GM18873 (cell line): ENCODE measurements at regions not wholly inside any gene's neighbourhood (a gene's known extent, or its start where the extent isn't known, plus 50 kb on each side); places are given as distances from the start of the nearest gene placed in this dataset.
"Not testable (repeated sequence)": the region's sequence is repeated elsewhere in the genome, so short reads cannot be mapped to it uniquely, and the experiment has no call there.

ENCODE experiments used
- ATAC-seq: cut with Tn5 transposase; IDR thresholded peaks from one replicate; pipeline ENCODE4 v1.9.1; 2021; ENCODE audit warnings: mild to moderate bottlenecking, moderate library complexity, moderate number of reproducible peaks; ENCODE audit not compliant: unreplicated experiment, low FRiP score

DNA sequence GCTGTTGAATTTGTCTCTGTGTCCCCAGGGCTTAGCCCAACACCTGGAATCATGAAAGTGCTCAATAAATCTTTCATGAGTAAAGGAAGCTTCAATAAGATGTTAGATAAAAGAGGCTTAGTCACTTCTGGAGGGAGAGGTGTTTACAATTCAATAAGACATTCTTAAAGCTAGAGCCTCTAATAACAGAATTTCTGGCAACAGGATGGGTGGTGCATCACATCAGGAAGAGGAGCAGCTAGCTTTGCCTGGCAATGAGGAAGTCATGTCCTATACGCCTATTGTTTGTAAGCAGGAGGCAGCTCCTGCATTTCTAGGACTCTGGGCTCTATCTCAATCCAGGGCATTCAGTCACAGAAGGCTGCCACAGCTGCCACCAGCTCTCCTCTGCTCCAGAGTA lies 638.5 kb downstream of the EPM2A start:
- no peak for ATAC-seq

GRCh38 chr6:145098127-145098526 lies 637.2 kb downstream of the EPM2A start:
- ATAC-seq = not testable (repeated sequence)

DNA sequence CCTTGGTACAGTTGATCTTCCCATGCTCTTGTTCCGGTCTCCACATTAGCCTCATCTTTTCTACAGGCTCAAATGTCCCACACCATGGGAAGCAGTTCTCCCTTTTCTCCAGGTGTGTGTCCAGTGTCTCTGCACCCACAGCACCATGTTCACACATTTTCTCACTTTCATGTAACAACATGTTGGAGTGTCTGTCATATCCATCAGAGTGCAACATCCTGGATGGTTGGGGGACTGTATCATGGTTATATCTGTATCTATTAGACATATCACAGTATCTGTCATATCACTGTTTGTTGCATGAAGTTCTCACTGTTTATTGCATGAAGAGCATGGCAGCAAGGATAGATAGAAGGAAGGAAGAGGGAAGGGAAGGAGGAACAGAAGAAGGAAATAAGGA lies 635.6 kb downstream of the EPM2A start:
- ATAC-seq = no peak

GRCh38 chr6:145110109-145110508 lies 625.2 kb downstream of the EPM2A start:
- no peak for ATAC-seq

DNA sequence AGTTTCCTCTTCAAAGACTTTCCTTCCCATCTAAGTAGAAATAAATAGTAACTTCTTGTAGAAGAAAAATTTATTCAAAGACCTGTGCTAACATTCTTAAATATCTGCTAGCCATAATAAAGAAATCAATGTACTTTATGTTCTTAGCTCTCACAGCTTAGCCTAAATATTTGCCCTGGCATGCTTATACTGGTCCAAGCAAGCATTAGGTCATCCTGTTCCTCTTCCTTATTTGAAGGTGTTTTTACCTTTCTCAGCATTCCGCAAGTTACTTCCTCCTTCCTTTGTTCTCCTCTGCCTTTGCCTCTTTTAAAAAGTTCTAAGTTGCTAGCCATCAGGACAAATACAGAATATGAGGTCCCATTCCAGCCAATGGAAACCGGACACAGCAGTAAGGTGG lies 623.9 kb downstream of the EPM2A start:
- ATAC-seq = not testable (repeated sequence)

GRCh38 chr6:145112711-145113148 lies 622.6 kb downstream of the EPM2A start:
- no peak for ATAC-seq

- no peak for ATAC-seq
Observed at GRCh38 chr6:145115638-145116037, 619.7 kb downstream of the EPM2A start.

- ATAC-seq = no peak
Observed at GRCh38 chr6:145116591-145117178, 618.6 kb downstream of the EPM2A start.

- ATAC-seq = no peak
Observed at GRCh38 chr6:145118224-145118623, 617.1 kb downstream of the EPM2A start.

DNA sequence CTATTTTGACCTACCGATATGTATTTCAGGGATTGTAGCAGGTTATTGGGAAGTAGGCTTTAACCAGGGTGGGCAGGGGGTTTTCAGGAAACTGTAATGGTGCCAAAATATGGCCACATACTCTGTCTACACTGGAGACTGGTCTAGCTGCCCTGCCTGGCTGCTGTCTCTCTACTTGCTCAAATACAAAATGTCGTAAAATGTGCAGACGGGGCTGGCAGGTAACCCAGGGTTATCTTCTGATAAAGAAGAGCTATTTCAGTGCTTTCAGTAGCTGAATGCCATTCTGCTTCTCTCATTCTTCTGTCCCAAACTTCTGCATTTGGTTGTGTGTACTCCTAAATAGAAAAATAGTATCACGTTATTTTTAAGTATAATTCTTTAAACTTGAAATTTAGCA lies 616.2 kb downstream of the EPM2A start:
- ATAC-seq = no peak

- no peak for ATAC-seq
Observed at GRCh38 chr6:145132709-145133108, 602.6 kb downstream of the EPM2A start.

GRCh38 chr6:145135702-145136101 lies 599.6 kb downstream of the EPM2A start:
- no peak for ATAC-seq

GRCh38 chr6:145137425-145137824 lies 597.9 kb downstream of the EPM2A start:
- no peak for ATAC-seq

DNA sequence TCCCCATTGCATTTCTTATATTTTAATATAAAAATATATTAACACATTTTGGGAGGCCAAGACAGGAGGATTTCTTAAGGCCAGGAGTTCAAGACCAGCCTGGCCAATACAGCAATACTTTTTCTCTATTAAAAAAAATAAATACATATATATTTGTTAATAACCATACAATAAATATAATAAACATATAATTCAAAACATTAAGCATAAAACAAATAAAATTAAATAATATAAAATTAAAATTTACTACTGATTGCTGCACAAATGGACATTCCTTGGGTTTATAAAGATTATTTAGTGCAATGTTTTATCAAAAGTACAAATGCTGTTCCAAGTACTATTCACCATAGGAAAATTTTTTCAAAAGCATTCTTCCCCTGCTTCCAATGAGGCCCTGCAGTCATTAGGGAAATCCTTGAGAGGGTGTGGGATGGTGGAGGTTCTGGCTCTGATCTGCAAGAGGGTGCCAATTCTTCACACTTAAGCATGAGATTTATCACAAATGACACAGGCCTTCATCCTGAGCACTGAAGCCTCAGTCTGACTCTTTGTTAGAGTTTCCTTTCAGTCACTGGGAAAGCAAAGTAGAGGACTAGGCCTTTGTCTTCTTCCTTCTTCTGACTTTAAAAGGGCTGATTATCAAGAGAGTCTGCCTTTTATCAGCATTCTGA lies 596.7 kb downstream of the EPM2A start:
- ATAC-seq = no peak

- no peak for ATAC-seq
Observed at GRCh38 chr6:145139140-145139850, 596.0 kb downstream of the EPM2A start.

DNA sequence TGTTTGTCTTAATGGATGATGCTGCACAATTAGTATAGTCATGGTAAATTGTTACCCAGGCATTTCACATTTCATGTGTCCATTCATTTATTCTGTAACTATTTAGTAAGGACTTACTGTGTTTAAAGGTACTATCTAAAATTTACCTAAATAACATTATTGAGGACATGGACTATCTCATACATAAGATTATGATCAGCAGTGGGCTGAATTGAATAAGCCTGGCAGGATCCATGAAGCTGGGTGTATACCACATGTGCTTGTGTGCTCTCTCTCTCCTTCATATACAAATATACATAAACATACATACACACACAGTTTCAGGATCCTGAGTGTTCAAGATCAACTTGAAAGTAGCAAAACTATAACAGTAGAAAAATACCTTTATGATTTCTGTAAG lies 595.4 kb downstream of the EPM2A start:
- ATAC-seq = no peak

DNA sequence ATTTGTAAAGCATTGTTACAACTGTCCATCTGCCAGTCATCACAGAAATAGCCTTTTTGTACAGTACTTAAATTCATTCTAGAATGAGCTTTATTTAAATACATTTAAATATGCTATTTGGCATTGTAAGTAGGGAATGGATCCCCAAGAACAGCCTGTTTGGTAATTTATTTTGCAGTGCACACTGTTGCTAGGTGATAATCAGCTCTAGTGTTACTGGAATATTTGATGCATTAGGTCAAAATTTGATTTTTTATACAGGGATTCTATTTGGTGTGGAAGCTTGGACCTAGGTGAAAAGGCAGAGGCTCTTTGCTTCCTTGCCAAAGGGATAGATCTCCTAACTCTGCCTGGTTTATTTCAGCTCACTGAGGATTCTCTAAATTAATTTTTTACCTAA lies 593.7 kb downstream of the EPM2A start:
- ATAC-seq = no peak

GRCh38 chr6:145142958-145143357 lies 592.4 kb downstream of the EPM2A start:
- no peak for ATAC-seq

GRCh38 chr6:145143379-145143778 lies 591.9 kb downstream of the EPM2A start:
- ATAC-seq = no peak

DNA sequence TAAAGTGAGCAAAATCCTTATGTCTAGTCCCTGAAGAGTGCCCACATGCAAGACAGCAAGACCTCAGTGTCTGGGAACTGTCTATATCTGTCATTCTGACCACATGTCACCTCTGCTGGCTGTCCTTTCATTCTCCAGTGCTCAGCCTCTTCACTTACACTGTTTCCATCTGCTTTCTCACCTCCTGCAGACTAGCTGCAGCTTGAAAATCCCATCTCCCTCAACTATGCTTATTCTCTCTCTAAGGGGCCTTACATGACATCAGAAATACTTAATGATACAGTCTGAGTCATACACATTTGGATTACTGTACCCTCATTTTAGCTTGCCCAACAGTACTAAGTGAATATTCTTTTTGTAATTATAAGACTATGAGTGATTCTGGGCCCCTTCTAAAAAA lies 587.8 kb downstream of the EPM2A start:
- ATAC-seq = no peak

DNA sequence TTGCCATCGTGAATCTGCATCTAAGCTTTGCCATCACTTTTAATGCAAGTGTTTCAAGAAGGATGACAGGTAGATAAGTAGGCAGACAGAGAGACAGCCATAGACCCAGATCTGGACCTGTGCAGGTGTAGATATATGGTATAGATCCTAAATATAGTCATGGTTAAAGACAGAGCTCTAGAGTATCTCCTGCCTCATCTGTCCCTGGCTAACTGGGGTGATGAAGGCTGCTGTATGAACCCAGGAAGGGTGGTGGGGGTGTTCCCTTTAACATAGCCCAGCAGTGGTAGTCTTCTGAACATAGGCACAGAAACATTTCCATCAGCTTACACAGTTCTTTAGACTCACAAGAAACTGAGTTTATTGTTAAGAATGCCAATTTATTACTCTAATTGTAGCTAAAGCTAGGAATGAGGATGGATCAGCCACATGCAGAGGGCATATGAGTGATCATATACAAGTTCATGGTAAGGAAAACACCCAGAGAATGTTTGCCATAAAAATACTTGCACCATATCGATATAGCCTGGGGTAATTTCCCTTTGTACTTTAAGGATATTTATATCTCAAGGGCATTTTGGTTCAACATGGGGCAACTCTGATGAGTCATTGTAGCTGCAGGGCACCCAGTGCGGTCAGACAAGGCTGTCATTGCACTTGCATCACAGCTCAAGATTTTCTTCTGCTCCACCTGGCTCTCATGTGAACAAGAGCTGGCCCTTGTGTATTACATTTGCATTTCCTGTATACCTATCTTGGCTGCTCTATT lies 587.2 kb downstream of the EPM2A start:
- peak; percentile 70 for ATAC-seq
